ENCODE measurements at regions not wholly inside any gene's neighbourhood (a gene's known extent, or its start where the extent isn't known, plus 50 kb on each side); places are given as distances from the start of the nearest gene placed in this dataset.

DNA sequence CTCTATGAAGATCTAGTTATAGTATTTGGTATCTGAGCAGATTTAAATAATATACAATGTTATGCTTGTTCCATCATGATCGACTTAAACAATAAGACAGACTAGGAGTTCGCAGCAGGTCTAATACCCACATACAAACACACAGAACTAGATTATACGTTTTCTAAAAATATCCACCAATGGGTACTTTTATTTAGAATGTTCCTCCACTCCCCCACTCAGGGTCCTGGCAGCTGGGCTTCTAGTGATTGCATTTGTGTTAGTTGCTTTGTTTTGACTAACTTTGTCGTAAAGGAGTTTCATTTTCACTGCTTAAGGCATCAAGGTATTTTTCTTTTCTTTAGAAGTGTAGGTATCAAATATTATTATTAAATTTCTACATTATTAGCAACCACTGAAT is 91.4 kb downstream of the RPRM start:
- Histone ChIP-seq H3K27ac (no peak overlapping the region), H3K27me3 (replicated peaks in 1 of 7) (no peaks in the 10 kb centered on the region), H3K9me3 (peaks cover 0 to 9% (median under 1%) of the 10 kb centered on the region in 8 donors), H3K4me3 (no peak overlapping the region), H3K36me3 (no peaks in the 10 kb centered on the region), H3K4me1 (no peaks in the 10 kb centered on the region)
- TF ChIP-seq, protein P1, sequence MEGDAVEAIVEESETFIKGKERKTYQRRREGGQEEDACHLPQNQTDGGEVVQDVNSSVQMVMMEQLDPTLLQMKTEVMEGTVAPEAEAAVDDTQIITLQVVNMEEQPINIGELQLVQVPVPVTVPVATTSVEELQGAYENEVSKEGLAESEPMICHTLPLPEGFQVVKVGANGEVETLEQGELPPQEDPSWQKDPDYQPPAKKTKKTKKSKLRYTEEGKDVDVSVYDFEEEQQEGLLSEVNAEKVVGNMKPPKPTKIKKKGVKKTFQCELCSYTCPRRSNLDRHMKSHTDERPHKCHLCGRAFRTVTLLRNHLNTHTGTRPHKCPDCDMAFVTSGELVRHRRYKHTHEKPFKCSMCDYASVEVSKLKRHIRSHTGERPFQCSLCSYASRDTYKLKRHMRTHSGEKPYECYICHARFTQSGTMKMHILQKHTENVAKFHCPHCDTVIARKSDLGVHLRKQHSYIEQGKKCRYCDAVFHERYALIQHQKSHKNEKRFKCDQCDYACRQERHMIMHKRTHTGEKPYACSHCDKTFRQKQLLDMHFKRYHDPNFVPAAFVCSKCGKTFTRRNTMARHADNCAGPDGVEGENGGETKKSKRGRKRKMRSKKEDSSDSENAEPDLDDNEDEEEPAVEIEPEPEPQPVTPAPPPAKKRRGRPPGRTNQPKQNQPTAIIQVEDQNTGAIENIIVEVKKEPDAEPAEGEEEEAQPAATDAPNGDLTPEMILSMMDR (IDR thresholded peaks at IDR 0.05 in 8 of 11, conservative IDR thresholded peaks at IDR 0.05 in 3 of 11): no peak
- TF ChIP-seq POLR2AphosphoS5 (IDR thresholded peaks at IDR 0.05): no peak
- TF ChIP-seq POLR2A (IDR thresholded peaks at IDR 0.05): no peak
- WGBS, 5 donors: 75 to 83% (median 79%) methylated on average over 4 of the region's 4 CpGs
- DNase-seq: no peak
- intact Hi-C loops (cut with DNase I; ENCODE audit: low total_unique reads): no loop called here

DNA sequence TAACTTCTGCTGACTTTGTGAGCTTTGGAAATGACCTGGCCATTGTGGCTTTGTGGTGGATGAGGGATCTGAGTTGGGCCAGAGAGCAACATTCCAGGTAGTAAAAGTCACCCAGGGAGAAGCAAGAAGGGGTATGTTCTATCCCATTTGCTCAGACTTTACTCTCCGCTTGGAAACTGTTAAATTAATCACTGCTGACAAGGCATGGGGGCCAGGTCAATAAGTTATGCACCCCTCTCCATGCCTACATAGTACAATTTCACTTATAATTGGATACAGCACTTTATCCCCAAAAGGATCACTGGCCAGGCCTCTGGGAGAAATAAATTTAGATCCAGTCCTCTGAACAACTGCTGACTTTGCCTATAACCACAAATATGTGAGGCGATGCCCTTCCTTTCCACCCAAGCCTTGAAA is 92.1 kb downstream of the RPRM start:
- WGBS, 5 donors: 68 to 79% (median 78%) methylated on average over 2 of the region's 2 CpGs
- H3K4me1 ChIP-seq: no peaks in the 10 kb centered on the region
- H3K36me3 ChIP-seq: no peaks in the 10 kb centered on the region
- no peaks in the 10 kb centered on the region for H3K27me3 ChIP-seq (replicated peaks in 1 of 7)
- peaks cover 0 to 11% (median 0%) of the 10 kb centered on the region in 8 donors for H3K9me3 ChIP-seq
- TF ChIP-seq, protein P1 (IDR thresholded peaks at IDR 0.05 in 8 of 11, conservative IDR thresholded peaks at IDR 0.05 in 3 of 11): no peak
- H3K27ac ChIP-seq: no peak overlapping the region
- intact Hi-C loops (cut with DNase I; ENCODE audit: low total_unique reads): no loop called here
- DNase-seq: no peak
- no peak overlapping the region for H3K4me3 ChIP-seq

DNA sequence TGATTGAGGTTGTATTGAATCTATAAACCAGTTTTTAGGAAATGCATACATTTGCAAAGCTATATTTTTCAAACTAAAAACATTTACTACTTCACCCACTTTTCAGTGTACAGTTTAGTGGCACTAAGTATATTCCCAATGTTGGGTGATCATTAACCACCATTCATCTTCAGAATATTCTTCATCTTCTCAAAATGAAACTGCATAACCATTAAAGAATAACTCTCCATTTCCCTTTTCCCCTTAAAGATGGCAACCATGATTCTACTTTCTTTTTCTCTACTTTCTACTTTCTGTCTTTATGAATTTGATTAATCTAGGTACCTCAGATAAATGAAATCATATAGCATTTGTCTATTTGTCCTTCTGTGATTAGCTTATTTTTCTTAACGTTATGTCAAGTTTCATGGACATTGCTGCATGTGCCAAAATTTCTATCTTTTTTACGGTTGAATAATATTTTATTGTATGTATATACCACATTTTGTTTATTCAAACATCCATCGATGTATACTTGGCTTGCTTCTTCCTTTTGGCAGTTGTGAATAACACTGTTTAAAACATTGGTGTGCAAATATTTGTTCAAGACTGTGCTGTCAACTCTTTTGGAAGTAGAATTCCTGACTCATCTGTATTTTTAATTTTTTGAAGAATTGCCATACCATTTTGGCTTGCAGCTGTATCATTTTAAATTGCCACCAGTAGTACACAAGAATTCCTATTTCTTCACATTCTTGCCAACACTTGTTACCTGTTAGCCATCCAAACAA is 104.9 kb downstream of the RPRM start:
- WGBS, 5 donors: 88 to 95% (median 91%) methylated on average over 3 of the region's 3 CpGs
- H3K27me3 ChIP-seq (replicated peaks in 1 of 7): no peaks in the 10 kb centered on the region
- H3K9me3 ChIP-seq: peaks cover 0 to 3% (median 0%) of the 10 kb centered on the region in 8 donors
- no peak for DNase-seq
- no peak overlapping the region for H3K27ac ChIP-seq
- H3K36me3 ChIP-seq: no peaks in the 10 kb centered on the region
- intact Hi-C loops (cut with DNase I; ENCODE audit: low total_unique reads): no loop called here
- TF ChIP-seq, protein P1 (IDR thresholded peaks at IDR 0.05 in 8 of 11, conservative IDR thresholded peaks at IDR 0.05 in 3 of 11): no peak
- TF ChIP-seq POLR2A (IDR thresholded peaks at IDR 0.05): no peak
- no peak for TF ChIP-seq POLR2AphosphoS5 (IDR thresholded peaks at IDR 0.05)
- H3K4me1 ChIP-seq: no peaks in the 10 kb centered on the region
- no peak overlapping the region for H3K4me3 ChIP-seq

DNA sequence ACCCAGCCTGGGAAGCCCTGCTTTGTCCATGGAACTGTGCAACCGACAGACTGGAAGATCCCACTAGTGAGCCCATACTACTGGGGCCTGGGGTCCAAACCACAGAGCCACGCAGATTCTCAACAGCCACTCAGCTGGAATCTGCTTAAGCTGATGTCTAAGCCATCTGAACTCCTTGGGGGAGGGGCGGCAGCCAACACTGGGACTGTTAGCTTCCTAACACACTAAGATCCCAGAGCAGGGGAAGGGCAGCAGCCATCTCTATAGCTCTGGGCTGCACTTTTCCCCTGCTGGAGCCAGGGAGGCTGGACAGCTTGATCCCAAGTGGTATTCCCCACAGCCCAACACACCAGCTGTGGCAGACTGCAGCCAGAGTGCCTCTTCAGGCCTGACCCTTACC is 118.3 kb downstream of the RPRM start:
- no peak for DNase-seq
- Histone ChIP-seq H3K27me3 (replicated peaks in 1 of 7) (no peaks in the 10 kb centered on the region), H3K9me3 (peaks cover 0 to 16% (median 2%) of the 10 kb centered on the region in 8 donors), H3K4me1 (no peaks in the 10 kb centered on the region), H3K36me3 (no peaks in the 10 kb centered on the region), H3K4me3 (no peak overlapping the region), H3K27ac (no peak overlapping the region)
- 78 to 91% (median 81%) methylated on average over 3 of the region's 3 CpGs; no CpG with 5 or more reads in 1 of the 5 donors for WGBS, 5 donors
- TF ChIP-seq, protein P1 (IDR thresholded peaks at IDR 0.05 in 8 of 11, conservative IDR thresholded peaks at IDR 0.05 in 3 of 11): no peak
- TF ChIP-seq POLR2A (IDR thresholded peaks at IDR 0.05): no peak
- TF ChIP-seq POLR2AphosphoS5 (IDR thresholded peaks at IDR 0.05): no peak
- intact Hi-C loops (cut with DNase I; ENCODE audit: low total_unique reads): no loop called here

Data from spleen (tissue), 11 donors.